ENCODE measurements at regions not wholly inside any gene's neighbourhood (a gene's known extent, or its start where the extent isn't known, plus 50 kb on each side); places are given as distances from the start of the nearest gene placed in this dataset. TPM values are rescaled to one million over a fixed set of nuclear protein-coding genes. Genes with fewer than 3 reads are reported as not detected.

Small RNA genes lying in the stretch of these regions (small RNA-seq; reads per million reads assigned to genes)
- not detected for gene RNU6-242P
